HG02571 (cell line): ENCODE measurements at regions not wholly inside any gene's neighbourhood (a gene's known extent, or its start where the extent isn't known, plus 50 kb on each side); places are given as distances from the start of the nearest gene placed in this dataset.

ENCODE experiments used
- ATAC-seq: cut with Tn5 transposase; IDR thresholded peaks from one replicate; pipeline ENCODE4 v1.9.1; 2021; ENCODE audit warnings: mild to moderate bottlenecking, moderate library complexity; ENCODE audit not compliant: unreplicated experiment

DNA sequence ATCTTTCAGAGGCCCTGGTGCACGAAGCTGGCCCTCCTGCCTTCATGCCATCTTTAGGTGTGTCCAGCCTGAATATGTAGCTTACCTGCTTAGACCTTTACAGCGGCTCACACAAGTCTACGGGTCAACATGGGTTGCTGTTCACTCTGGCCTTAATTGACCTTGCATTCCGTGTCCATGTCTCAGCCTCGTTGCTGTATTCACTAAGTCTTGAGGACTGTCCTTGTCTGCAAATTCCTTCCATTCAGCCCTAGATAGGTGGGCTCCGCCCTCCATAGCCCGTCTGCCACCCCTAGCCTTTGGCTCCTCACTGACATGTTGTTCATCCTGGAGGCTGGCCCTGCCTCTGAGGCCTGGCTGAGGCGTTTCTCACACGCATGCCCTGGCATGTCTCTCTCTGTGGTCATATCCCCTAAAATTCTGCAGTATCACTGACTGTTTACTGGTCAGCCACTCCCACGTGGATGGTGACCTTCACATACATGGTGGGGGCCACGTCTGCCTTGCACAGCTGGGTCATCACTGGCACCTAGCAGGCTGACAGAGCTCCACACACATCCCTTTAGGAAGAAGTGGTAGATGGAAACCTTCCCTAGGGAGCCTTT is 394.1 kb upstream of the MKI67 start:
- no peak for ATAC-seq

DNA sequence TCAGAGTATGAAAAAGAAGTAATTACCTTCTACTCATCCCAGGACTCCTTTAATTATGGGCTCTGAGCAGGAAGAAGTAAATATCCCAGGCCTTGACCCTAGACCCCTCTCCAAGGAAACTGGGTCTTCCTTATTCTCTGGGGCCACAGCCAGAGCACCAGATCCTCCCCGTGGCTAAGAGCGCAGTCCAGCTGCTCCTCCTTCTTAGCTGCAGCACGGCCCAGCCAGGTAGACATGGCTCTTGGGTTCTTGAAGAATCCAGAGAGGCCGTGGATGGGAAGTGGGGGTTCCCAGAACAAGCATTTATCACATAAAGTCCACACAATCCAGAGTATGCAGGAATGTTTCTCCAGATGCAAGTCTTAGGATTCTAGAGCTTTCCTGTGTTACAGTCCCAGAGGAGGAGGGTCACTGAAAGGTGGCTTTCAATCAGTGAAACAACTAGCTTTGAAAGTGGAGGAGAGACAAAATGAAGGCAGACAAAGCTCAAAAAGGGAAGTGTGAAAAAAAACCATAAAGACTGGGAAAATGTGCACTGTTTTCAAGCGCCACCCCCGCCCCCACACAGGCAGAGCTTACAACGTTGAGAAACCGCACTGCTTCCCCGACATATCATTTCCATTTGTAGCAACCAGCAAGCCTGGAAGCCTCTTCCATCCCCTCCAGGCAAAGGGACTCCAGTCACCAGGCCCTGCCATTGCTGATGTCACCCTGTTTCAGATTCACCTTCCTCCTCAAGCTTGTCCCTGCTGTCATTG is 396.5 kb upstream of the MKI67 start:
- no peak for ATAC-seq

DNA sequence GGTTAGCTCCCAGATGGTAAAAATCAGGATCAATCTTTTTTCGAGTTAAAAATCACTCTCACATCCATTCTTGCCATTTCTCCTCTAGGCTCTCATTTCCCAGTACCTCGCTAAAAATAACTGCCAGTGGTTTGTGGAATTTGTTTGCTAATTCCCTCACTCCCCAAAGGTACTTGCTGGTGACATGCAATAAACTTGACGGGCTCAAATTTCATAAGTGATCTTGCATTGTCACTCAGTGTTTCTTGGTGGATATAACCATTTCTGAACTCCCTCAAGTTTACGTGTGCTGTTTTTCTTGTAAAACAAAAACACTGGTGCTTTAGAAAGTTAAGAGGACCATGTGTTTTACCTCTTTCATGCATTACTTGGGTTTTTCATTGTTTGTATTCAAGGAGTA is 399.2 kb upstream of the MKI67 start:
- ATAC-seq, result no peak

DNA sequence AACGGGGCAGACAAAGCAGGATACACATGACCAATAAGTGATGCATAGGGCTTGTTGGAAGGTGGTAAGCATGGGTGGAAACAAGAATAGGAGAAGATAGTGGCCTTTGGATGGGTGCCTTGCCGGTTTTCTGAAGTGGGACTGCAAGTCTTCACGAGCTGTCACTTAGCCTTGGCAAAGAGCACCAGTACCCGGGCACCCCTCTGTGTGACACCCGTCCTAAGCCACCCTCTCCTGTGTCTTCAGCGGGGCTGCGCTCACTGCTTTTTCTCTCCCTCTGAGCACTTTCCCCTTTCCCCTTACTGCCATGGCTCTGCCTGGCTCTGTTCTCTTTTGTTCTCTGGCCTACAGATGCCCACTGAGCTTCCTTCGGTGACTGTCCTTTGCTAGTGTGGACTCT is 399.7 kb upstream of the MKI67 start:
- no peak for ATAC-seq

DNA sequence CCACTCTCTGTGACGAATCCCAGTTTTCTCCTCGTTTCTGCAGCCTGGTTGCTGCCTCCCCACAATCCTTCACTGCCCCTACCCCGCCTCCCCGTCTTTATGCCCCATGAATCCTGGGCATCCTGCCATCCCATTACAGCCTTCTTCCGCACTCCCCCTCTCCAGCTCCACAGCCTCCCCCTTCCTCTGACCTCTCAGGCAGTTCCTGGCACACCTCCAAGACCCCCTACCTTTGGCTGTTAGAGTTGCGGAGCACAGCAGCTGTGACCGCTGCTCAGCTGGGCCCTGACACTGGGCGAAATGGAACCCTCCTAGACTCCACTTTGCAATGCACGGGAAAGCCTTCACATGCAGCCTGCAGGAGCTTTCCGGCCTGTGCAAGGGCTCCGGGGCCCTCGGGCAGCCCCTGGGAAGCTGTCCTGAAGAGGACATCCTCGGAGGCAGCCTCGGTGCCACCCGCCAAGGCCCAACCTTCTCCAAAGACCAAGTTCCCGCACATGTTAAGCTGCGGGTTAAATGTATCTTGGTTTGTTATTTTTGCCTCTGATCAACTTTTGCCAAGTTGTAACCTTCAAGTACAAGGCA is 400.7 kb upstream of the MKI67 start:
- ATAC-seq, result no peak

DNA sequence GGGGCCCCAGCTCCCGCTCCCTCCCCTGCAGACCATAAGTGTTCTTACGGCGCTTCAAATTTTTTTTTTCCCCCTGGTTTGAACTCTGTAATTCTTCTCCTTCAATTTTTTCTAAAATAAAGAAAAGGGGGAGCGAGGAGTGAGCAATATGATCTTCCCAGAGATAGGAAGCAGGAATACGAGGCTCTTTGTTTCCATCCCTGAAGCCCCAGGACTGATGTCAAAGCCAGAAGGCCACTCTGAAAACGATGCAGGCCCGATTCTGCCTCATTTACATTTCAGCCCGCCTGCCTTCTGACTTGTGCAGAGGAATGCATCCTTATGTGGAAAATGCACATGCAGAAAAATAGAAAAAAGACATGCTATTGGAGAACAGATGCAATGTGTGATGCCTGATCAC is 401.5 kb upstream of the MKI67 start:
- no peak for ATAC-seq

DNA sequence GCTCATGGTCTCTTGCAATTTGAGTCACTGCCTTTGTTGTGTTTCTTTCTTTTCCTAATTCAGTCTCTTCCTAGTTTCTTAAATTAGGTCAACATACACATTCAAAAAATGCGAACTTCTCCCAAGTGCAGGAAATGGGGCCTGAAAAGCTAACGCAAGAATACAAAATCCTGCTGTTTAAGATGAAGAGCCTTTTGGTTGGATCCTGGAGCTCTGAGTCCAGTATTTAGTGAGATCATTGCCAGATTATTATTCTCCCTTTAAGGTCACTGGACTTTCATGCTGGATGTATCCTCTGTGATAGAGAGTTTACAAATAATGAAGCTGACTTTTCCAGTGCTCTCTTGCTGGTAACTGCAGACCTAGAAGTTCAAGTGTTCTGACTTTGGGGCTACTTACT is 401.9 kb upstream of the MKI67 start:
- no peak for ATAC-seq

DNA sequence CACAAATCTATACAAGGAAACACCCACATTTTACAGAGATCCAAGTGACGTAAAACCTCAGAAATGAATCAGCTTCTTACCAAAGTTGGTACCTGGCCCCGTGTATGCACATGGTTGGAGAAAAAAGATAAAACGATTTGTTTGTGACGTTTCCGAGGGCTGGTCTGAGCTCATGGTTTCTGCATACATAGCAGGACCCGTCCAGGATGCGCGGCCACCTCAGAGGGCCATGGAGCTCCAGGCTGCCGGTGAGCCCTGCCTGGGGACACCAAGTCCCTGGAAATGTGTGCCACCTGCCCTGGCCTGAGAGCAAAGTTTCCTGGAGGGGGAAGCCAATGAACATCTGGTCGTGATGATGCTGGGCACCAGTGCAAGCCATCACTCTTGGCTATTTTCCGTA is 402.6 kb upstream of the MKI67 start:
- ATAC-seq, result no peak

DNA sequence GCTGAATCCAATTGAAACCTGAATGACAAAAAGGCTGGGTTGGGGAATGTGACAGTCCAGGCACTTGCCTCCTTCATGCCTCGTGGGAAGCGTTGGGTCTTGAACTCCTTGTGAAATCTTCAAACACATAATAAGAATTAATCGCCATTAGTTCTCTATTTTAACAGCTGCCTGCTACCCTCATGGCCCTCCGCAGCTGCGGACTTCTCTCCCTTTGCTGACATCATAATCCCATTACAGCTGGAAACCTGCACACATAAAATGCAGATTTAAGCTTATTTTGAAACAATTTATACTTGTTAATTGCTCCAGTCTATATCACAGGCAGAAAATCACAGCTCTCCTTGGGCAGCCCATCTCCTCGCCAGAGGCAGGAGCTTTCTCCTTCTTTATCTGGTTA is 403.0 kb upstream of the MKI67 start:
- no peak for ATAC-seq

DNA sequence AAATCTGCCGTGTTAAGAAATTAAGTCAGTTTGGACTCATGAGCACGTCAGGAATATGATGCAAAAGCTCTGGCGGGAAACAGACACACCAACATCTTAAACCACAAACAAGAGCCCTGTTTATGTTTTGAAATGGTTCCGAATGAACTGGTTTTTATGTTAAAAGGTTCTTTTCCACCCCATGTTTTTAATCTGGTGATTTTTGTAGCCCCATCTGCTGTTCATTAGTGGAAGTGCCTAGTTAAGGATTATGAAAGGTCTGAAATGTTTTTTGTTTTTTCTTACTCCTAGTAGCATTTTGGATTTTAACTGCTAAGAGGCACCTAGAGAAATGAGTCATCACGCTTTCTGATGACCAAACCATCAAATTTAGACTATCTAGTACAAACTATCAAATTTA is 404.1 kb upstream of the MKI67 start:
- no peak for ATAC-seq

DNA sequence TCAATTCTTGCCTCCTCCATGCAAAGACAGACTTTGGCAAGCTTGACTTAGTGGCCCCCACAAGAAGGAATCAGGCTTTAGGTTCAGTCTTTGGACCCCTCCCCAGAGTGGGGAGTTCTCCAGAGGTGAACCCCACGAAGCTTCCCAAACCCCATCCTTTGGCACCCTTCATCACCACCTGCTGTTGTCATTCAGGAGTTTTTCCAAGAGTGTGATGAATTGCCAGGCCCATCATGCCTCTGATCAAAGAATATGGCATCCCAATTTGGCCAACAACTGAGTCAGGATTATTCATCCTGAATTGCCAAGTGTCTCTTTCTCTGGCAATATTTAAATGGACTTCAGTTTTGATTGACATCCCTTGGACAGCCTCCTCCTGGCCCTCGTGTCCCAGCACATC is 404.7 kb upstream of the MKI67 start:
- no peak for ATAC-seq

DNA sequence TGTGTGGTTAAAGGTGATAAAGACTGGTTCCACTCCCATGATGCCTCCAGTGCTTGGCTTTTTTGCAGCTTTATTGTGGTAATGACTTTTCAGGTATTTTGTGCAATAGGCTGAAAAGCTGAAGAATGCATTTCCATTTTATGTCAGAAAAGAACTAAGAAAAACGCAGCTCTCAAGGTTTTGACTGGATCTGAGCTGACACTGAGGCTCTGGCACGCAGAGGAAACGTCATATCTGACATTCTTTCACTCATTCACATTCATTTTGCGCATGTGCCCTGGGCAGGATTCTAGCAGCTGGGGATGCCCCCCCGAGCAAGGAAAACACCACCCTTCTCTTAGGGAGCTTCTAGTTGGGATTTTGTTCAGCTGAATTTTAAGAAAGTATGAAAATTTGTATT is 408.5 kb upstream of the MKI67 start:
- ATAC-seq, result no peak

DNA sequence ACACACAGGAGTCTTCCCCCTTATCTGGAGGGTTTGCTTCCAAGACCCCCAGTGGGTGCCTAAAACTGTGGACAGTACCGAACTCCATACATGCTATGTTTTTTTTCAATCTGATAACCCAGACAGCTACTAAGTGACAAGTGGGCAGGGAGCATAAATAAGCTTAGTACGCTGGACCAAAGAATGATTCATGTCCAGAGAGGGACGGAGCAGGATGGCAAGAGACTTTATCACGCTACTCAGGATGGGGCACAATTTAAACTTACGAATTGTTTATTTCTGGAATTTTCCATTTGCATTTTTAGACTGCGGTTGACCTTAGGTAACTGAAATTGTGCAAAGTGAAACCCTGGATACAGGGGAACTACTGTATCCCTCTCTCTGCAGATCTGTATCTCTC is 410.0 kb upstream of the MKI67 start:
- no peak for ATAC-seq

DNA sequence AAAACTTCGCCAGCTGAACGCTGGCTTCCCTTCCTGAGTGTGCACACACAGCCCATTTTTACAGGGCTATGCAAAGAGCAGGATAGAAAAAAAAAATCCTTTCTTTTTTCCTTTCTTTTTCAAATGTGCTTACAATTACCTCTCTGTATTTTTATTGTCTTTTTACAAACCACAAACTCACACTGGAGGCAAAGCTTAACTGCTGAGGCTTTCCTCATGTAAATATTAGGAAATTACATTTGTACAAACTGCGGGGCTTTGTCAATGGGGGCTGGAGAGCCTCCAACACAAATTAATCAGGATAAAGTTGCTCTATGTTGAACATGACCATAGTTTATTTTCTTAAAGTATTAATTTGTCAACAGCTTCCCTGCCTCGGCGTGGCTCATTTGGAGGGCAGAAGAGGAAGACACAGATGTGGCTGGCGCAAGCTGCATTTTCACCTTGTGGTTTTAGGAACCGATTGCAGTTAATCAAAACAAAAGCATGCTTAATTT is 411.7 kb upstream of the MKI67 start:
- no peak for ATAC-seq

DNA sequence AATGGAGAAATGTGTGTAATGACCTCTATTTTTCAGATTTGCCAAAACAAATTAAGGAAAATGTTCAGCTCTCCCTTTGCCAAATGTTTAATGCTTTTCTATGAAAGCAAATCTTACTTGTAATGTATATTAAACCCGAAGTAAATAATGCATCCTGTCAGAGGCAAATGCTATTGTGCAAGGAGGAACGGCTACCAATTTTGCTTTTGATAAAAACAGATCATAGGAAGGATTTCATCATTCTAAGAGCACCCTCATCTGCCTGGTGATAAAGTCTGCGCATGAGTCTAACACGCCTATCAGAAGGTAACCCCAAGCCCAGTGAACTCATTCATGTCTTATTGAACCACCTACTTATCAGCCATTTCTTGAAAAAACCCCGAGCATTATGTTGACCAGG is 412.4 kb upstream of the MKI67 start:
- no peak for ATAC-seq

DNA sequence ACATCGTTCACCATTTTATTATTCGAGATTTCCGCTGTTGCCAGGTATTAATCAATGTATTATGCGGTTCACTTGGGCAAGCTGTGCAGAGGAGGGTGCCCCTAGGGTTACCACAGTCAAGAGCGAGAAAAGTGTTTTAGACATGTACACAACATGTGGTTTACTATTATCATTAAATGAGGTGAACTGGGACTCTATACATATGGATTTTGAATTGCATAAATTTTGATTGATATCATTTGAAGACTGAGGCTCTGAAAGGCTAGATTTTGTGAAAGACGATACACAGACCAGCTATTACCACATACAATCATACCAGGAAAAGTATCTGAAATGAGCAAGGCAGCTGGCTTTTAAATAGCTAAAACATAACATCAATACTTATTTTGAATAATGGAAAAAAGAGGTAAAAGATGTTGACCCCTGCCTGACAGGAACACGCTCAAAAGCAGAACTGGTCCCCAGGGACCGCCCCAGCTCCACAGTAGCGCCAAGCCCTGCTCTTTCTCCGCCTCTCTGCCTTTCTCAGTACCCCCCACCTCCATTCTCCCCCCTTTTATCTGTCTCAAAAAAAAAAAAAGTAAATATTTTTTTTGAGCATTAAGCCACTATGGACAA is 413.4 kb upstream of the MKI67 start:
- no peak for ATAC-seq

DNA sequence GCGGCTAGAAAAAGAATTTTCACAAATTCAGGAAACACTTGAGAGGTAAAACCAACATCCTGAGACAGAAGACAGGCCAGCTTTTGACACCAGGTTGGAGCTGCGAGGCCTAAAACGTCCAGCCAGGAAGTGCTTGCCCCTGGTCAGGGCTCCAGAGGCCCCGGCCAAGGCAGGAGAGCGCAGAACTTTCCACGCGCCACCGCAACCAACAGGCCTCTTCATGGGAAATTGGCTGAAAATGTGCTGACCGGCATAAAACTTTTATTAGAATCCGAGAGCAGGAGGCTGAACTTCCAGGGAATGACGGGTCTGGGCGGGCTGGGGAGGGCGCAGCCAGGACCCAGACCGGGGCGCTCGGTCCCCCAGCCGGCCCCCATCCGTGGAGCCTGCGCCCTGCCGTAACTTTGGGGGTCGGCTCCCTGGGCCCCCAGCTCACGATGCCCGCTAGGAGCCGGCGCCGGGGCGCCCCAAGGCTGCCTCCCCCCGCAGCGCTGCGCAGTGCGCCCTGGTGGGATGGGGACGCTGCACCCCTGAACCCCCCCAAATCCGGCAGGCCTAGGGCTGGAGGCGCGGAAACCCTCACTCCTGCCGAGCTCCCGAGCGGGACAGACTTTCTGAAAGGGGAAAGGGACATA is 414.0 kb upstream of the MKI67 start:
- no peak for ATAC-seq

DNA sequence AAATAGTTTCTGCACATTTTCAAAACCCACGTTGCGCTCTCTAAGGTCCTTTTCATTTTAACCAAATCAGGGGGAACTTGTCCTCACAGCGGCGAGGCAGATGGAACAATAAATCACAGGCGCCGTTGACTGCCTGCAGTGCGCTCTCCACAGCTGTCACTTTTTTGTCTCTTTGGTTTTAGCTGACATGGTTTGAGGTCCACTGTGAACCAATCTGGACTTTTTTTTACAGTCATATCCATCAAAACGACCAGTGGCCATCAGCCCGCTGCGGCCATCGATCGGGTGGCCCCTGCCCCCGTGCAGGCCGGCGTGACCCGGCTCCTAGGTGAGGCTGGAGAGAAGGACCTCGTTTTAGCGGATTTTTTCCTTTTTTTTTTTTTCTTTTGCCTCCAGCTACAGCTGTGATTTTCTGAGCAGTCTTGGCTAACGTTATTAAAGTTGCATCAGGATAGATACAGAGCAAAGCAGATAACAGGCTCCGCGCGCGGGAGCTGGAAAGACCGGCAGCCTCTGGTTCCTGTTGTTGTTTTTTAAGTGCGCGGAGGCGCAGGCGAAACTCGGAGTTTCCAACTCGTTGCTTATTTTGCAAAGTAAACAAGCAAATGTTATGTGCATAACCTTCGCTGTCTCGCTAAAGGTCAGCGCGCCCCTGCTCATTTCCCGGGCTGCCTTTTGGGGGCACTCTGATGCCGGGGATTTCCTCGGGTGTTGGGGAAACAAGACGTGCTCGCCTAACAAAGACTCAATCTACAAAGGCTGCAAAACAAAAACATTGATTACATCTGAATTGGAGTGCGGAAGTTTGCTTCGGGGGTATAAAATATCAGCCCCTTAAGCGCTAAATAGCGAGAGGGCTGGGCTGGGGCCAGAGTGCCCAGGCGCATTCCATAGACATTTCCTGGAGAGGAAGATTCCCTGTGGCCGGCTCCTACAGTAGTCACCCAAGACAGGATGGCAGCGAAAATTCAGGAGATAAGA is 414.8 kb upstream of the MKI67 start:
- no peak for ATAC-seq

DNA sequence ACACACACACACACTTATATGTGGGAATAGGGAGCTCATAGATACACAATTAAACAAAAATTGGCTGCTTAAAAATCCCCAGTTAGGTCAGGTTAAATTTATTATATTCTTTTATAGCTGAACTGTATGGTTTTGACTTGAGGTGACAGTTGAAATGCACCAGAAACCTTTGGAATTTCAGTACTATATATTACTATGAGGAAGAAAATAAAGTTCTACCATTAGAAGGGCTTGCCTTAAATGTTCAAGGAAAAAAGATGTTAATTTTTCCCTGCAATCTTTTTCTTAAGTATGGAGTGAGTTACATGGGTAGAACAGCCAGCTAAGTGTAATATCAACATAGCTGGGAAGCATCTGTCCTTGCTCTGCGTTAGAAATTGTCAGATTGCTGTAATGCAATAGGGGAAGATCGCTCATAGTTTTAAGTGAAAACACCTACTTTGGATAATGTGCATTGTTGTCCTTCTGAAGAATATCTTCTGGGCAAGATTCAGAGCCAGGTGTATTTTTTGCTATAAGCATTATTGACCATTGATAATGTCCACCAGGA is 415.8 kb upstream of the MKI67 start:
- no peak for ATAC-seq

DNA sequence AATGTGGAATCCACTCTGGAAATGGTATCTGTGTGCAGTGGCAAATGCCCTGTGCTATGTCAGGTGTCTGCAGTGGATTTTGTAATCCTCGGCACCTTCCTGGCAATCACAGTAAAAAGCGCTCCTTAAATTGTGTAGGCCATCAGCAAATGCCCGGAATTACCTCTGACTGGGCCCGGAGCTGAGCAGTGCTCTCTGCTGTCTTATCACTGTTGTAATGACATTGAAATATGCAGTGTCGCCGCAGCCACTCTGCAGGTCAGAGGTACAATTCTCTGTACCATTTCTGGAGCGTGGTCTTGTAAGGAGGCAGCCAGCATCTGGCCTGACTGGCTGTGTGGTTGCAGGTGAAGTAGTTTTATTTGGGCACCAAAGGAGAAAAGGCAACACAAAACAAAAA is 416.4 kb upstream of the MKI67 start:
- no peak for ATAC-seq
